HG03039 (cell line): ENCODE measurements at regions not wholly inside any gene's neighbourhood (a gene's known extent, or its start where the extent isn't known, plus 50 kb on each side); places are given as distances from the start of the nearest gene placed in this dataset.
"Not testable (repeated sequence)": the region's sequence is repeated elsewhere in the genome, so short reads cannot be mapped to it uniquely, and the experiment has no call there.

Source experiments
- ATAC-seq: cut with Tn5 transposase; IDR thresholded peaks from one replicate; pipeline ENCODE4 v1.9.1; 2021; ENCODE audit warnings: mild to moderate bottlenecking, moderate library complexity; ENCODE audit not compliant: unreplicated experiment

GRCh38 chr6:149233056-149233715 lies 84.3 kb upstream of the TAB2 start:
- no peak for ATAC-seq

- no peak for ATAC-seq
Measured at GRCh38 chr6:149234051-149234962, 83.2 kb upstream of the TAB2 start.

- peak; percentile 74 for ATAC-seq
Measured at GRCh38 chr6:149235130-149235561, 82.4 kb upstream of the TAB2 start.

- no peak for ATAC-seq
Measured at GRCh38 chr6:149236589-149236988, 80.9 kb upstream of the TAB2 start.

GRCh38 chr6:149237464-149237863 lies 80.0 kb upstream of the TAB2 start:
- ATAC-seq: no peak

- ATAC-seq: no peak
Measured at GRCh38 chr6:149239573-149240209, 77.8 kb upstream of the TAB2 start.

GRCh38 chr6:149242883-149243282 lies 74.6 kb upstream of the TAB2 start:
- ATAC-seq: no peak

- no peak for ATAC-seq
Measured at GRCh38 chr6:149244105-149244504, 73.4 kb upstream of the TAB2 start.

GRCh38 chr6:149246691-149247384 lies 70.7 kb upstream of the TAB2 start:
- no peak for ATAC-seq

GRCh38 chr6:149247385-149247763 lies 70.1 kb upstream of the TAB2 start:
- no peak for ATAC-seq

GRCh38 chr6:149248263-149248662 lies 69.2 kb upstream of the TAB2 start:
- not testable (repeated sequence) for ATAC-seq

- no peak for ATAC-seq
Measured at GRCh38 chr6:149248693-149249369, 68.7 kb upstream of the TAB2 start.

- ATAC-seq: no peak
Measured at GRCh38 chr6:149249370-149250357, 67.8 kb upstream of the TAB2 start.

- no peak for ATAC-seq
Measured at GRCh38 chr6:149250951-149251350, 66.6 kb upstream of the TAB2 start.

- no peak for ATAC-seq
Measured at GRCh38 chr6:149252622-149253021, 64.9 kb upstream of the TAB2 start.

GRCh38 chr6:149254253-149254652 lies 63.3 kb upstream of the TAB2 start:
- ATAC-seq: no peak

GRCh38 chr6:149259753-149260152 lies 57.8 kb upstream of the TAB2 start:
- no peak for ATAC-seq

GRCh38 chr6:149260214-149260874 lies 57.2 kb upstream of the TAB2 start:
- ATAC-seq: no peak
